Astrocyte (in vitro differentiated cells and primary cell): ENCODE measurements at regions not wholly inside any gene's neighbourhood (a gene's known extent, or its start where the extent isn't known, plus 50 kb on each side); places are given as distances from the start of the nearest gene placed in this dataset.

Experiments used
- DNase-seq: peaks from one replicate; pipeline ENCODE4 v3.0.0-alpha.2; 2010; ENCODE audit warnings: low read depth
- FAIRE-seq: peaks from 2 replicates; lab custom pipeline; 2011; peaks lifted over from hg19 to GRCh38; lab: Jason Lieb, UNC
- H2AFZ ChIP-seq: 2 replicates; pipeline ENCODE4 v1.6.0; 2012; ENCODE audit warnings: low read depth, low read length, inconsistent platforms
- H3K27ac ChIP-seq: 2 replicates; pipeline ENCODE4 v1.5.1; 2011; ENCODE audit warnings: low read depth, low read length, inconsistent platforms
- H3K27me3 ChIP-seq: 2 replicates; pipeline ENCODE4 v1.6.0; 2011; ENCODE audit warnings: low read length, inconsistent platforms; ENCODE audit not compliant: insufficient read depth
- H3K36me3 ChIP-seq: 2 replicates; pipeline ENCODE4 v1.5.1; 2011; ENCODE audit warnings: low read length, inconsistent platforms; ENCODE audit not compliant: insufficient read depth
- H3K4me1 ChIP-seq: 2 replicates; pipeline ENCODE4 v1.5.1; 2011; ENCODE audit warnings: low read length, inconsistent platforms; ENCODE audit not compliant: insufficient read depth
- H3K4me2 ChIP-seq: 2 replicates; pipeline ENCODE4 v1.6.0; 2012; ENCODE audit warnings: low read length, inconsistent platforms
- H3K4me3 ChIP-seq: 2 replicates; pipeline ENCODE4 v1.5.1; 2011; ENCODE audit warnings: low read depth, mild to moderate bottlenecking, low read length, inconsistent platforms; ENCODE audit not compliant: insufficient read depth
- H3K79me2 ChIP-seq: 2 replicates; pipeline ENCODE4 v1.6.0; 2012; ENCODE audit warnings: mild to moderate bottlenecking, low read length, inconsistent platforms; ENCODE audit not compliant: insufficient read depth
- H3K9ac ChIP-seq: 2 replicates; pipeline ENCODE4 v1.6.0; 2012; ENCODE audit warnings: mild to moderate bottlenecking, low read length, inconsistent platforms
- H3K9me3 ChIP-seq: 2 replicates; pipeline ENCODE4 v1.5.1; 2012; ENCODE audit warnings: low read depth, mild to moderate bottlenecking, low read length, inconsistent platforms; ENCODE audit not compliant: insufficient read depth
- H4K20me1 ChIP-seq: 2 replicates; pipeline ENCODE4 v1.6.0; 2012; ENCODE audit warnings: low read length, inconsistent platforms; ENCODE audit not compliant: insufficient read depth
- H3K27ac Mint-ChIP-seq: one replicate; pipeline ENCODE4 v1.8.0; 2021; ENCODE audit warnings: mild to moderate bottlenecking, mixed read lengths; ENCODE audit not compliant: unreplicated experiment
- H3K27me3 Mint-ChIP-seq: one replicate; pipeline ENCODE4 v1.8.0; 2021; ENCODE audit warnings: low read depth, mixed read lengths; ENCODE audit not compliant: unreplicated experiment
- H3K36me3 Mint-ChIP-seq: one replicate; pipeline ENCODE4 v1.8.0; 2021; ENCODE audit warnings: low read depth, mixed read lengths; ENCODE audit not compliant: unreplicated experiment
- H3K4me1 Mint-ChIP-seq: one replicate; pipeline ENCODE4 v1.8.0; 2021; ENCODE audit warnings: low read depth, mixed read lengths; ENCODE audit not compliant: unreplicated experiment
- H3K4me3 Mint-ChIP-seq: one replicate; pipeline ENCODE4 v1.8.0; 2021; ENCODE audit warnings: mild to moderate bottlenecking, moderate library complexity, mixed read lengths; ENCODE audit not compliant: unreplicated experiment
- H3K9me3 Mint-ChIP-seq: one replicate; pipeline ENCODE4 v1.8.0; 2021; ENCODE audit warnings: mild to moderate bottlenecking, mixed read lengths; ENCODE audit not compliant: unreplicated experiment
- EZH2 ChIP-seq: IDR thresholded peaks from 2 replicates; pipeline ENCODE4 v1.6.1; 2012; ENCODE audit warnings: mild to moderate bottlenecking, low read length, inconsistent platforms; ENCODE audit not compliant: insufficient read depth
- TF ChIP-seq, protein P1 (sequence below): IDR thresholded peaks from 2 replicates; pipeline ENCODE4 v1.5.1; 2011; ENCODE audit warnings: low read depth, mild to moderate bottlenecking, inconsistent platforms, low read length, moderate library complexity; ENCODE audit not compliant: insufficient read depth

DNA sequence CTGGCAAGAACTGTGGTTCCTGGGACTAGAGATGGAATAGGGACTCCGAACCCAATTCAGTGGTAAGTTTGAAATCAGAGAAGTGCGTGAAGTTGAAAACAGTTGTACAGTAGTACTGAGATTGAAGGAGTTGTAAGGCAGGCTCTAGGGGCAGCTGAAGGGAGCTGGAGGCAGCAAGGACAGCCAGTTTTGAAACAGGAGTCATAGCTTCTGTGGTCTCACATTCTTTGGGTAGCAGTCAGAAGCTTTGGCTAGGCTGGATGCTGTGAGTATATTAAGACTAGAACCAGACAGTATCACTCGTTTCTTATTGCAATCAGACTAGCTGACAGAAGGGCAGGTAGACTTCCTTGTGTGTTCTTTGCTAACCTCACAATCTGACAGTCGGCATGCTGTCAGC lies 64.5 kb upstream of the ADAM23 start:
- H3K4me1 ChIP-seq, result no peaks in the 10 kb centered on the region

DNA sequence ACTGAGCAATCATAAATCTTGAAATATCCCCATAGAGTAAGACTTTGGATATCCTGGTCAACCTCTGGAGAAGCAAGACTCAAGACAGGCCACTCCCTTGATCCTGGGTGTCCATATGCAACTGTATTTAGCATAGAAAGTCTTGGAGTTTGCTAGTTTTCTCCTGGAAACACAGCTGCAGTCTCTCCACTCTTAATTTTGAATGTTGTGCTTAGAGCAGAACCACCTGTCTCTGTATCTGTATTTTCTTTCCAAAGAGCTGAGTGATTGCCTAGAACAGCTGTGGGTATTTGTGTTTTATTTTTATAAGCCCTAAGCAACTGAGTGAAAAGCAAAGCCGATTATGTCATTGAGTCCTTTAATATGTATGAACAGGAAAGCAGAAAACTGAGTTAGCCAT lies 64.1 kb upstream of the ADAM23 start:
- no peak overlapping the region for H3K4me3 ChIP-seq
- no peak for FAIRE-seq
- no peak overlapping the region for H3K9ac ChIP-seq
- H3K4me1 ChIP-seq, result no peaks in the 10 kb centered on the region
- Mint-ChIP-seq H3K9me3 (peaks cover 2% of the 10 kb centered on the region), H3K27ac (no peak overlapping the region), H3K27me3 (no peaks in the 10 kb centered on the region), H3K36me3 (no peaks in the 10 kb centered on the region), H3K4me1 (peaks cover 4% of the 10 kb centered on the region), H3K4me3 (no peak overlapping the region)
- no peaks in the 10 kb centered on the region for H3K79me2 ChIP-seq
- no peaks in the 10 kb centered on the region for H3K36me3 ChIP-seq
- H3K9me3 ChIP-seq, result peaks cover 2% of the 10 kb centered on the region
- no peak overlapping the region for H3K27ac ChIP-seq
- H2AFZ ChIP-seq, result no peak overlapping the region
- no peak for TF ChIP-seq EZH2
- TF ChIP-seq, protein P1, sequence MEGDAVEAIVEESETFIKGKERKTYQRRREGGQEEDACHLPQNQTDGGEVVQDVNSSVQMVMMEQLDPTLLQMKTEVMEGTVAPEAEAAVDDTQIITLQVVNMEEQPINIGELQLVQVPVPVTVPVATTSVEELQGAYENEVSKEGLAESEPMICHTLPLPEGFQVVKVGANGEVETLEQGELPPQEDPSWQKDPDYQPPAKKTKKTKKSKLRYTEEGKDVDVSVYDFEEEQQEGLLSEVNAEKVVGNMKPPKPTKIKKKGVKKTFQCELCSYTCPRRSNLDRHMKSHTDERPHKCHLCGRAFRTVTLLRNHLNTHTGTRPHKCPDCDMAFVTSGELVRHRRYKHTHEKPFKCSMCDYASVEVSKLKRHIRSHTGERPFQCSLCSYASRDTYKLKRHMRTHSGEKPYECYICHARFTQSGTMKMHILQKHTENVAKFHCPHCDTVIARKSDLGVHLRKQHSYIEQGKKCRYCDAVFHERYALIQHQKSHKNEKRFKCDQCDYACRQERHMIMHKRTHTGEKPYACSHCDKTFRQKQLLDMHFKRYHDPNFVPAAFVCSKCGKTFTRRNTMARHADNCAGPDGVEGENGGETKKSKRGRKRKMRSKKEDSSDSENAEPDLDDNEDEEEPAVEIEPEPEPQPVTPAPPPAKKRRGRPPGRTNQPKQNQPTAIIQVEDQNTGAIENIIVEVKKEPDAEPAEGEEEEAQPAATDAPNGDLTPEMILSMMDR, result no peak
- H3K4me2 ChIP-seq, result no peak overlapping the region
- H4K20me1 ChIP-seq, result no peaks in the 10 kb centered on the region
- no peaks in the 10 kb centered on the region for H3K27me3 ChIP-seq
- DNase-seq, result no peak

More for the DNA sequence above, 64.5 kb upstream of the ADAM23 start:
- Histone ChIP-seq H3K4me2 (no peak overlapping the region), H3K27me3 (no peaks in the 10 kb centered on the region), H3K79me2 (no peaks in the 10 kb centered on the region), H3K4me3 (no peak overlapping the region), H3K9me3 (no peaks in the 10 kb centered on the region), H3K9ac (no peak overlapping the region), H3K27ac (no peak overlapping the region), H2AFZ (no peak overlapping the region), H4K20me1 (no peaks in the 10 kb centered on the region), H3K36me3 (no peaks in the 10 kb centered on the region)
- FAIRE-seq, result no peak
- Mint-ChIP-seq H3K27me3 (no peaks in the 10 kb centered on the region), H3K4me3 (no peak overlapping the region), H3K4me1 (peaks cover 4% of the 10 kb centered on the region), H3K36me3 (no peaks in the 10 kb centered on the region), H3K9me3 (no peaks in the 10 kb centered on the region), H3K27ac (no peak overlapping the region)
- TF ChIP-seq, protein P1, result no peak
- TF ChIP-seq EZH2, result no peak
- DNase-seq, result peak; percentile 16

DNA sequence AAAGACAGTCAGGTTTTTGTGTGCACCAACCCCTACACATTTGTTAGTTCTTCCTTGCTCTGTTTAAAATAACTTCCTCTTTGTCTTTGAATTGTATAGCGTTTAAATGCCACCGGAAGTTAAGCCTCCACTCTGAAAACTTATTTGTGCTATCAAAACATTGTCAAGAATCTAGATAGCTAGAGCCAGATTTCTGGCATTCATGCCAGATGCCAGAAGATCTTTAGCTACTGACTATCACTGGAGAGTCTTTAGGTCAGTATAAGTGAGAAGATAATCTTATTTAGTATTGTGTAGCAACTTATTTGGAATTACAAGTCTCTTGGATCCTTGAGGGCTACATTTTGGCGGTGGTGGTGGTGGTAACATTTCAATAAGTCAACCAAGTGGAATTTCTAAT lies 63.4 kb upstream of the ADAM23 start:
- Histone ChIP-seq H2AFZ (no peak overlapping the region), H3K79me2 (no peaks in the 10 kb centered on the region), H3K27ac (no peak overlapping the region), H3K27me3 (no peaks in the 10 kb centered on the region), H3K4me3 (no peak overlapping the region), H3K9me3 (peaks cover 3% of the 10 kb centered on the region), H4K20me1 (no peaks in the 10 kb centered on the region), H3K9ac (no peak overlapping the region), H3K36me3 (no peaks in the 10 kb centered on the region), H3K4me2 (no peak overlapping the region), H3K4me1 (no peaks in the 10 kb centered on the region)
- peak; percentile 13 for FAIRE-seq
- no peaks in the 10 kb centered on the region for H3K36me3 Mint-ChIP-seq
- peaks cover 5% of the 10 kb centered on the region for H3K9me3 Mint-ChIP-seq
- DNase-seq, result no peak
- TF ChIP-seq, protein P1, result no peak
- TF ChIP-seq EZH2, result no peak
- peaks cover 4% of the 10 kb centered on the region for H3K4me1 Mint-ChIP-seq
- no peaks in the 10 kb centered on the region for H3K27me3 Mint-ChIP-seq
- H3K27ac Mint-ChIP-seq, result no peak overlapping the region
- H3K4me3 Mint-ChIP-seq, result no peak overlapping the region
